HG03159 (cell line): ENCODE measurements at regions not wholly inside any gene's neighbourhood (a gene's known extent, or its start where the extent isn't known, plus 50 kb on each side); places are given as distances from the start of the nearest gene placed in this dataset.

Source experiments
- ATAC-seq: cut with Tn5 transposase; IDR thresholded peaks from one replicate; pipeline ENCODE4 v1.9.1; 2021; ENCODE audit warnings: mild to moderate bottlenecking, moderate library complexity; ENCODE audit not compliant: unreplicated experiment

- no peak for ATAC-seq
Measured at GRCh38 chr13:21817878-21818277, 147.0 kb downstream of the FGF9 start.

DNA sequence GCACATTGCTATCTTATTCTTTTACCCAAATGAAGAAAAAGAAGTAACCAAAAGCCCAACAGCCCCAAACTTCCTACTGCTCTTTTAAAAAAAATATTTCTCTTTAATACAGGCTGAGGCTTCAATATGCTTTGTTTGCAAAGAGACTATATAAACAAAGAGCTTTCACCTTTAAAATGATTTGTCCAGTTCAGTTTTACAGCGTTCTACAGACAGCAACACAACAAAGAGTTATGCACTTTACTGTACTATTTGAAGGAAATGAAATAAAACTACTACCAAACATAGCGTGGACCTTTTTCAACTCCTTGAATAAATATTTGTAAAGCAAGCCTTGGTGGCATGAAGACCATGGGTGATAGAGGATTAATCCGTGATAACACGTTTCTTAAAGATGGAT is 151.2 kb downstream of the FGF9 start:
- ATAC-seq, result no peak

GRCh38 chr13:21823416-21823815 is 152.5 kb downstream of the FGF9 start:
- ATAC-seq, result no peak

DNA sequence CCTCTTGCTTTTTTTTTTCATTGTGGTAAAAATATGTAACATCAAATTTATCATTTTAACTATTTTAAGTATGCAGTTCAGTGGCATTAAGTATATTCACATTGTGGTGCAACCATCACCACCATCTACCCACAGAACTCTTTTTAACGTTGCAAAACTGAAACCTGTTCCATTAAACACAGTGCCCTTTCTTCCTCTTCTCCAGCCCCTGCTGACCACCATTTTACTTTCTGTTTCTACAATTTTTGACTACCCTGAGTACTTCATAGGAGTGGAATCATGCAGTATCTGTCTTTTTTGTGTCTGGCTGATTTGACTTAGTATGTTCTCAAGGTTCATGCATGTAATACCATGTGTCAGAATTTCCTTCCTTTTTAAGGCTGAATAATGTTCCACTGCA is 153.1 kb downstream of the FGF9 start:
- no peak for ATAC-seq

DNA sequence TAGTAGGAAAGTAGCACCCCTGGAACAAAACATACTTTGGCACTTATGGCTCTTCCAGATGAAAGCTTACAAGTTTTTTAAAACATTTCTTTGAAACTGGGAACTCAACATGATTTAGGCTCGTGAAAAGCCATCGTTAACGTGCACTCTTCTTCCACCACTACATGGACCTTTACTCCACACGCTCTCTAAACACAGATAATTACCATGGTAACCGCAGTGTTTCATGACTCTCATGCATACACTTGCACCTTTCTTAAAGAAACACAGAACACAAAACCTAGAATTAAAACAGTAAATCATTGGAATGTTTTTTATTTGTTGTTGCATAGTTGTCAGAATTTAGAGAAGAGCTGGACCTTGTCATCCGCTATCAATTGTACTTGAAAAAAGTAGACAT is 154.3 kb downstream of the FGF9 start:
- ATAC-seq, result no peak

DNA sequence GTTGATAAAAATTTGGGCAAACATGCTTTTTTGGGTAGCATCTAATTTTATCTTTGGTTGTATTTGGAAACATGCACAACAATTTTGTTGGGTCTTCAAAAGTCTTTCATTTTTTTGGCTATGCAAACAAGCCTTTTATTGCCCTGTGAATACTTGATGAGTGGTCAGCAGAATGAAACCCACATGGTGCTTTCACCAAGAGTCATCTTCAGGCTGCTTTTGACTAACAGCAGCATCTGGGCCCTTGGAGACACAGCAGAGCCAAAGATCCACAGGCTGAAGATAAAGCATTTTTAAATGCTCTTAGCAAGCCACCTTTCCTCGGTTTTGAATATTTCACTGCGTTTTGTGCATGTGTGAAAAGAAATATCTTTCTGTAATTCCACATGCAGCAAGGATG is 154.9 kb downstream of the FGF9 start:
- ATAC-seq, result no peak

DNA sequence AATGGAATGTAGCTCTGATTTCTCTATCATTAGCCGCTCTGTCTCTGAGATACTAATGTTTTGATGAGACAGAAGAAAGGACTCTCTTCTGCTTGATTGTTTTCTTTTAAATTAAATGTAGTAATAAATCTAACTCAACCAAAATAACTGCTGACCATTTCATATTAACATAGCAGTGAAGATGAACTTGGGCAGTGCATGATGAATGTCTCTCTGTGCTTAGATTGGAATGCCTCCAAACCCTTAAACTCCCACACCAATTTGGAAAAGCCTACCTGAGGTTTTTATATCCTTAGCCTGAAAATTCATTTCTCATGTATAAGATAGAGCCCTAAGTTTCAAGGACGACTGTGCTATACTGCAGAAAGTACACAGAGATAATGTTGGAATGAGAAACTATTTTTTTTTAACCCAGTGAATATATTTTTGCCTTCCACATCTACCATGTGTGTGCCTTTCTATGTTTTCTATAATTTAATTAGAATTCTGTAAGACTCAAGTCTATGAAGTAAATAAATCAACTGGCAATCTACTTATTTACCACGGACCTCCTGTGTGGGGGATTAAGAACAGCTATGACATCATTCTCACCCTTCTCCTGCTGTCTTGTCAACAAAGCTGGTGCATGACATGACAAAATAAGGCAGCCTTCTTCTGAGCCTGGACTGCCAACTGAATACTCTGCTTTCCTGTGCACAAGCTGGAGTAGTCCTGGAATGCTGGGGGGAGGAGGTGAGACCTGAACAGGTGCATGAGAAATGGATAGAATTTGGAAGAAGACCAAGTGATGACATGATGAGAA is 155.5 kb downstream of the FGF9 start:
- ATAC-seq, result no peak

DNA sequence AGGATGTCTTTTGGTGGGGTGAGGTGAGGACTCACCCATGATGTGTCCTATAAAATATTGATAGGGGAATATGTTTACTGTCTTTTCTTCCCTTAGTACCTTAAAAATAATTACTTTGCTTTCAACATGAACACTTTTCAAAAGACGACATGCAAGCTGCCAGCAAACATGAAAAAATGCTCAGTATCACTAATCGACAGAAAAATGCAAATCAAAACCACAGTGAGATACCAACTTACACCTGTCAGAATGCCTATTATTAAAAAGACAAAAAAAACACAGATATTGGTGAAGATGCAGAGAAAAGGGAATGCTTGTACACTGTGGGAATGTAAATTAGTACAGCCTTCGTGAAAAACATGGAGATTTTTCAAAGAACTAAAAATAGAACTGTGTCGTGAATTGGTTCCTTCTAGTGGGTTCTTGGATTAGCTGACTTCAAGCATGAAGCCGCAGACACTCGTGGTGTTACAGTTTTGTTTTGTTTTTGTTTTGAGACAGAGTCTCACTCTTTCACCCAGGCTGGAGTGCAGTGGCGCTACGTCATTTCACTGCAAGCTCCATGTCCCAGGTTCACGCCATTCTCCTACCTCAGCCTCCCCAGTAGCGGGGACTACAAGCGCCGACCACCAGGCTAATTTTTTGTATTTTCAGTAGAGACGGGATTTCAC is 160.9 kb downstream of the FGF9 start:
- ATAC-seq, result no peak

DNA sequence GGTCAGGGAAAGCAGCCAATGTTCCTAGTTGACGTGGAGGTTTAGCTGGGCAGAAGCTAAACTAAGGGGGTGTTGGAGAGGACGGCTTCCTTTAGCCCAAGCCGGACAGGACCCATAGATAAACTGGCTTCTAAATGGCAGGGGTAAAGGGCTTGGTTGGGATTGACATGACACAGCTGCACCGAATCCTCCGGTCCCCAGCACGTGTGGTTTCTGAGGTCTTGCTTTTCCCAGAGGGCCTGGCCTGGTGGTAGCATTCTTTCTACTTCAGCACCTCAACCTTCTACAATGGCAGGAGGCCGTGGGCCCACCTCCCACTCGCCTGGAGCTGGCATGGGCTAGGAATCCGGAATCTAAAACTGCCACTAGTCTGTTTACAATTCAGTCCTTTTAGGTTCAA is 163.0 kb downstream of the FGF9 start:
- ATAC-seq, result no peak

DNA sequence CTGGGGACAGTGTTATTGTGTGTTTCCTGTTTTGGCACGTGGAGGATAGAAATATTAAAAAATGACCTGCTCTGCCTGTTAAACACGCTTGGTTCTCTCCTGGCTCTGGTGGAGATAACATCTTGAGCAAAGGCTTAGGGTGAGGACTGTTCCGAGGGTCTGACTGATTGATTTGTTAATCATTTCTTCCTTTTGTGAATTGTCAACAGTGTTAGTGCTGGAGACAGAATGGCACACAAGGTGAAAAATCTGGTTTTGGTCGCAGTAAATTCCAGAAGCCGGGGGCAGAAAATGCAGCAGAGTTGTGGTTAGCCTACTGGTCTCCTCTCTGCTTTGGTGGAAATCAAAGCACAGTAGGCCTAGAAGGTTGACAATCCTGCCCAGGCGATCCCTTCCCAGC is 163.6 kb downstream of the FGF9 start:
- ATAC-seq, result no peak

DNA sequence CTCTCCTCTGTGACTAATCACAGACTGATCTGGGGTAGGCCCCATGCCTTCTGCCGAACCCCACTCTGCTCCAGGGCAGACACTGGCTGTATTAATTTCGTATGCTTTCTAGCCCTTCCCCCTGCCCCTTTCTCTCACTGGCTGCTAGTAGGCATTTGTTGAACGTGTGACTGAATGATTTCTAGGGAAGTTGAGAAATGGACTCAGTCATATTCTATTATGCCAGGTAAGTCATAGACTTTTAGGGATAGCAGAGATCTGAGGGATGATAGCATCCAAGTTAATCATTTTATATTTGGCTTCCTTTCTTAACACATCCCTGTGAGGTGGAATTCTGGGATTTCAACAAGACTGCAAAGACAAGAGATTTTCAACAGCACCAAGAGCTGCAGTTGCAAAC is 166.4 kb downstream of the FGF9 start:
- no peak for ATAC-seq

GRCh38 chr13:21837841-21838551 is 167.1 kb downstream of the FGF9 start:
- ATAC-seq, result no peak

DNA sequence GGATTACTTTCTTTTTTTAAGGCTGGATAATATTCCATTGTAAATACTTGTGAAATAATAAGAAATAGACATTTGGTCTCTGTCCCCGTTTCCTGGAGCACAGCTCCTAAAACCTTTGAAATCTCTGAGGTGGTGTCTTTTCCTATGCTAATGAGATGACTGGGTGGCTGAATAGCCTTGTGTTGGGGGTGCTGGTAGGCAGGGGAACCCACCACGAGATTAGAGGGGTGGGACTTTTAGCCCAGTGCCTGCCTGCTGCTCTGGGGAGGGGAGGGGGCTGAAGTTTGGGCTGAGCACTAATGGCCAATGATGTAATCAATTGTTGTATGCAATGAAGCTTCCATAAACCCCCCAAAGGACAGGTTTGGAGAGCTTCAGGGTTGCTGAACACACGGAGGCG is 175.7 kb downstream of the FGF9 start:
- no peak for ATAC-seq

GRCh38 chr13:21849323-21849722 is 178.4 kb downstream of the FGF9 start:
- ATAC-seq, result peak; percentile 85

DNA sequence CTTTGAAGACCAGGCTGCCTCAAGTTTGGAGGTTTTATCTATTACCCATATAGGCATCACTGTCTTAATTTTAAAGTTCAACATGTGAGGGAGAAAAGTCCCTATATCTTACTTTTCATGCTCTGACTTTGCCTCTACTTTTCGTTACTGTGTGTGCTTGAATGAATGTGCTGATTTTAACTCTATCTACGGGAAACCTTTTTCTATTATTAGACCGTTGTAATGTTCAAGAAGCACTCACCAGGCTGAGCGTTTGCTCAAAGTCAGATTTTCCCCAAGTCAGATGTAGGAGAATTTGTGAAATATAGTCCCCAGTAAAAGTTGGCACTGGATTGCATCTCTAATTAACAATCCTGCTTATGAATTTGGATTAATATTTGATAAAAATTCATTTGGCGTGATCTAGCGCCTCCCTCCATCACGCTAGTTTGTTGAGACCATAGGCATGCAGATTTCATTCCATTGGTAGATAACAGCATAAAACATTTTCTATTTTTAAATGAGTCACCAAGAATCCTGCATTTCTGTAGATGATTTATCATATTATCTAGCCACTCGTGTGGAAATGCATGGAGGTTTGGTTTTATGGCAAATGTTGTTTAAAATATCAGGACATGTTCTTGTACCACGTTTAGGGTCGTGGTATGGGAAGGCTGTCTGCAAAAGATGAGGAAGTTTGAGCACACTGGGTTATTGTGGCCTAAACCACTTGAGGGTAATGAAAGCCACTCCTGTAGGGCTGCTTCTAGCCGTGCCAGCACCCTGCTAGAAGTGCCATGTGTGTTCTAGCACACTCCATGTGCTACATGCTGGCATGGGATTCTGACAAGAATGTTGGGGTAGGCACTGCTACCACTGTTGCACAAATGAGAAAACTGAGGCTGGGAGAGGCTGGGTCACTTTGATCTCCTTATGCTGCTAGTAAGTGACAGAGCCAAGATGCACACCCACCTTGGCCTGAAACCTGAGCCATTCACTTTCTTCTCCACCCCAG is 179.4 kb downstream of the FGF9 start:
- no peak for ATAC-seq

DNA sequence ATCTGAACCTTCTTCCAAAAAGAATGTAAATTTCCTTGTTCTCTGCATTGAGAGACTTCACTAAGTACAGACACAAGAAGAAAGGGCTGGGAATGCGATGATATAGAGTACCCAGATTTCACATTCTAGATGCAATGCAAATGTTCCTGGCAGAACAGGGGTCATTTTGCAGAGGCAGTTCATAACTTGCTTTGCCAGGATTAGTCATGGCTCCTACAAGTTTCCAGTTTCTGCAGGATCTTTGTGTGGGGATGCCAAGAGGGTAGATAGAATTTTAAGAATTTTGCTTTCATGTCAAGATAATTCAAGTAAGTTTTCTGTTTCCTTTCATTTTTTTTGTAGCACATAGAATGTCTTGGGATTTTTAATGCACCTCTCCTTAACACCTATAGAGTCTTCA is 181.2 kb downstream of the FGF9 start:
- no peak for ATAC-seq

DNA sequence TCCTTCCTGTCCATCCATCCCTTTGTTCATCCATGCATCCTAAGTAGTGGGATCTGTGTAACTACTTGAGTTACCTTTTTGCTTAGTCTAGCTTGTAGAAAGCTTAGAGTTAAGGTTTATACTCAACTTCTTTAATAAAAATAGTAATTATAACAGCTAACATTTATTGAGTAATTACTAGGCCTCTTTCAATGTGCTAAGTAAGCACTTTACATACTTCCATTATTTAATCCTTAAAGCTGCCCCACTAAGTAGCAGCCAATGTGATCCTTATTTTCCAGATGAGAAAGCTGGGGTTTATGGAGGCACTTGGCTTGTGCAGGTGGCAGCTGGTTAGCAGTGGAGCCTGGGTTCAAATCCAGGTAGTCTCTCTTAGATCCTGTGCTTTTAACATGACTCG is 182.9 kb downstream of the FGF9 start:
- ATAC-seq, result no peak

GRCh38 chr13:21868823-21869222 is 197.9 kb downstream of the FGF9 start:
- no peak for ATAC-seq

GRCh38 chr13:21871382-21871781 is 200.5 kb downstream of the FGF9 start:
- ATAC-seq, result no peak

GRCh38 chr13:21871919-21872318 is 201.0 kb downstream of the FGF9 start:
- ATAC-seq, result no peak

GRCh38 chr13:21872795-21873194 is 201.9 kb downstream of the FGF9 start:
- ATAC-seq, result no peak
